ENCODE measurements at regions not wholly inside any gene's neighbourhood (a gene's known extent, or its start where the extent isn't known, plus 50 kb on each side); places are given as distances from the start of the nearest gene placed in this dataset.

DNA sequence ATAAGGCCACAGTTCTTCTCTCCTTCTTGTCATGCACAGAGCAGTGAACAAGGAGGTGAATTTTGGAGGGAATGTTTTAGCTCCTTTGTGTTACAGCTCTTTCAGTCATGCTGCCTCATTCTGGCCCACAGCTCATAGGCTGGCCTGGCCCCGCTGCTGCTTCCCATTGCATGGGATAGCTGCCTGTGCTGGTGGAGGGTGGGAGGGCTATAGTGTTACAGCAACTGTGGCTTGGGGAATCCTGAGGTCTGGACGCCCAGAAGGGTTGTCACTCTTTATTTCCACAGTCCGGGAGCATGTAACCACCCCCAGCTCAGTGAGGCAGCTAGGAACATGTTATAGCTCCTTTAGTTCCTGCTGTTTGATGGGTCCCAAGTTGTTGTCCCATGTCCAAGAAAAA is 210.3 kb downstream of the AMY1C start:
- TF ChIP-seq, protein P1, sequence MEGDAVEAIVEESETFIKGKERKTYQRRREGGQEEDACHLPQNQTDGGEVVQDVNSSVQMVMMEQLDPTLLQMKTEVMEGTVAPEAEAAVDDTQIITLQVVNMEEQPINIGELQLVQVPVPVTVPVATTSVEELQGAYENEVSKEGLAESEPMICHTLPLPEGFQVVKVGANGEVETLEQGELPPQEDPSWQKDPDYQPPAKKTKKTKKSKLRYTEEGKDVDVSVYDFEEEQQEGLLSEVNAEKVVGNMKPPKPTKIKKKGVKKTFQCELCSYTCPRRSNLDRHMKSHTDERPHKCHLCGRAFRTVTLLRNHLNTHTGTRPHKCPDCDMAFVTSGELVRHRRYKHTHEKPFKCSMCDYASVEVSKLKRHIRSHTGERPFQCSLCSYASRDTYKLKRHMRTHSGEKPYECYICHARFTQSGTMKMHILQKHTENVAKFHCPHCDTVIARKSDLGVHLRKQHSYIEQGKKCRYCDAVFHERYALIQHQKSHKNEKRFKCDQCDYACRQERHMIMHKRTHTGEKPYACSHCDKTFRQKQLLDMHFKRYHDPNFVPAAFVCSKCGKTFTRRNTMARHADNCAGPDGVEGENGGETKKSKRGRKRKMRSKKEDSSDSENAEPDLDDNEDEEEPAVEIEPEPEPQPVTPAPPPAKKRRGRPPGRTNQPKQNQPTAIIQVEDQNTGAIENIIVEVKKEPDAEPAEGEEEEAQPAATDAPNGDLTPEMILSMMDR (conservative IDR thresholded peaks at IDR 0.05; ENCODE audit: low read depth, low read length), result no peak
- no peak for TF ChIP-seq EZH2 (IDR thresholded peaks at IDR 0.05; ENCODE audit: borderline replicate concordance, low read depth, low read length, poor library complexity, severe bottlenecking)

All from A673 (cell line).